Thyroid gland (tissue), 4 donors: ENCODE measurements at regions not wholly inside any gene's neighbourhood (a gene's known extent, or its start where the extent isn't known, plus 50 kb on each side); places are given as distances from the start of the nearest gene placed in this dataset.

Experiments used
- DNase-seq, 2 donors: peaks; one replicate each; pipeline ENCODE4 v3.0.0-alpha.2; 2019
- H3K27ac ChIP-seq, 3 donors: fragments of 200-600 bp; sonication (generic); 1 replicate in 2 of 3; 2 replicates in 1 of 3; pipeline ENCODE4 v1.5.1; 2016 to 2019; ENCODE audit warnings: mild to moderate bottlenecking in 1 of 3, moderate library complexity in 1 of 3
- H3K27me3 ChIP-seq: fragments of 200-600 bp; sonication (generic); one replicate; pipeline ENCODE4 v1.5.1; 2019
- H3K36me3 ChIP-seq, 2 donors: fragments of 200-600 bp; sonication (generic); one replicate each; pipeline ENCODE4 v1.5.1; 2016 to 2019
- H3K4me1 ChIP-seq, 2 donors: fragments of 200-600 bp; sonication (generic); one replicate each; pipeline ENCODE4 v1.5.1; 2017 to 2019
- H3K4me3 ChIP-seq, 3 donors: fragments of 200-600 bp; sonication (generic); replicated peaks in 1 of 3; 1 replicate in 2 of 3; 2 replicates in 1 of 3; pipeline ENCODE4 v1.5.1; 2016; ENCODE audit warnings: mild to moderate bottlenecking in 1 of 3
- H3K9me3 ChIP-seq: fragments of 200-600 bp; sonication (generic); one replicate; pipeline ENCODE4 v1.5.1; 2017
- POLR2A ChIP-seq, 2 donors: fragments of 450-650 bp; IDR thresholded peaks; one replicate each; pipeline ENCODE4 v1.6.1; 2017; ENCODE audit warnings: antibody characterized with exemption in 2 of 2, mild to moderate bottlenecking in 2 of 2, moderate library complexity in 1 of 2
- WGBS, 2 donors: methylation state at CpG; one replicate each; pipeline ENCODE4 v1.1.5; 2017; 5-methylcytosine and 5-hydroxymethylcytosine counted together
- intact Hi-C: fragments of 100-400 bp; cut with DNase I; formaldehyde crosslinking; loops from one replicate; pipeline ENCODE4 v1.15.1; 2023
- TF ChIP-seq, protein P1 (sequence below), 6 experiments: fragments of 200-600 bp in 3 of 6; fragments of 450-650 bp in 3 of 6; sonication (generic) in 3 of 6; IDR thresholded peaks; one replicate each; pipeline ENCODE4 v1.5.1; 2016 to 2019; ENCODE audit warnings: antibody characterized with exemption in 6 of 6, mild to moderate bottlenecking in 2 of 6, inconsistent platforms in 1 of 6, moderate library complexity in 1 of 6

DNA sequence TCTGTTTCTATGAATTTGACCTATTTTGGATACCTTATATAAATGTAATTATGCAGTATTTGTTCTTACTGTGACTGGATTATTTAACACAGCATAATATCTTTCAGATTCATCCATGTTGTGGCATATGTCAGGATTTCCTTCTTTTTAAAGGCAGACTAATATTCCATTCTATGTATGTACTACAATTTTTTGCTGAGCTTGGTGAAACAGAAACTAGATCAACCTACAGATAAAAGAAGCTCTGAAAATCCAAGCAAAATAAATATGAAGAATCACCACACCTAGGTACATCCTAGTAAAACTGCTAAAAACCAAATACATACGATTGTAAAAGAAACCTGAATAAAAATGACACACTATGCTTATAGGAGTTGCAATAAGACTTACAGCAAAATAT, 300.5 kb downstream of the HTR7 start:
- H3K27me3 ChIP-seq = no peaks in the 10 kb centered on the region
- H3K27ac ChIP-seq = no peak overlapping the region
- H3K9me3 ChIP-seq = no peaks in the 10 kb centered on the region
- DNase-seq = no peak
- H3K4me1 ChIP-seq = no peaks in the 10 kb centered on the region
- intact Hi-C loops = no loop called here
- no peak overlapping the region for H3K4me3 ChIP-seq
- TF ChIP-seq, protein P1, sequence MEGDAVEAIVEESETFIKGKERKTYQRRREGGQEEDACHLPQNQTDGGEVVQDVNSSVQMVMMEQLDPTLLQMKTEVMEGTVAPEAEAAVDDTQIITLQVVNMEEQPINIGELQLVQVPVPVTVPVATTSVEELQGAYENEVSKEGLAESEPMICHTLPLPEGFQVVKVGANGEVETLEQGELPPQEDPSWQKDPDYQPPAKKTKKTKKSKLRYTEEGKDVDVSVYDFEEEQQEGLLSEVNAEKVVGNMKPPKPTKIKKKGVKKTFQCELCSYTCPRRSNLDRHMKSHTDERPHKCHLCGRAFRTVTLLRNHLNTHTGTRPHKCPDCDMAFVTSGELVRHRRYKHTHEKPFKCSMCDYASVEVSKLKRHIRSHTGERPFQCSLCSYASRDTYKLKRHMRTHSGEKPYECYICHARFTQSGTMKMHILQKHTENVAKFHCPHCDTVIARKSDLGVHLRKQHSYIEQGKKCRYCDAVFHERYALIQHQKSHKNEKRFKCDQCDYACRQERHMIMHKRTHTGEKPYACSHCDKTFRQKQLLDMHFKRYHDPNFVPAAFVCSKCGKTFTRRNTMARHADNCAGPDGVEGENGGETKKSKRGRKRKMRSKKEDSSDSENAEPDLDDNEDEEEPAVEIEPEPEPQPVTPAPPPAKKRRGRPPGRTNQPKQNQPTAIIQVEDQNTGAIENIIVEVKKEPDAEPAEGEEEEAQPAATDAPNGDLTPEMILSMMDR (IDR thresholded peaks at IDR 0.05) = no peak
- TF ChIP-seq POLR2A (IDR thresholded peaks at IDR 0.05) = no peak
- H3K36me3 ChIP-seq = no peaks in the 10 kb centered on the region
- WGBS, 2 donors = 99 to 100% methylated on average over 1 of the region's 1 CpG

DNA sequence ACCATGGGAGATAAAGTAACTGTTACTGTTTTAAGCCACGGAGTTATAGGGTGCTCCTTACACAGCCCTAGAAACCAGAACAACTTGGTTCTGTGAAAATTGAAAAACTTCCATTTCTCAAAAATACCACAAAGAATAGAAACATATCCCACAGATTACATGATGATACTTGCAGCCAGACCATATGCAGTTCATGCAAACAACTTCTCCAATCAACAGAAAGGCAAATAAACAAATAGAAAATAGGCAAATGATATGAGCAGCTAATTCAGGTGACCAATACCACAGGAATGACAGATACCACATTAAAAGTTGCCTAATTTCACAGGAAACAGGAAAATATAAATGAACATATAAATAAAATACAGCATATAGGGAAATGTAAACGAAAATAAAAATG, 297.5 kb downstream of the HTR7 start:
- Histone ChIP-seq H3K27me3 (no peaks in the 10 kb centered on the region), H3K36me3 (no peaks in the 10 kb centered on the region), H3K4me1 (no peaks in the 10 kb centered on the region), H3K4me3 (no peak overlapping the region), H3K9me3 (no peaks in the 10 kb centered on the region), H3K27ac (no peak overlapping the region)
- TF ChIP-seq, protein P1 (IDR thresholded peaks at IDR 0.05) = no peak
- no peak for TF ChIP-seq POLR2A (IDR thresholded peaks at IDR 0.05)
- DNase-seq = no peak
- 67 to 70% methylated on average over 2 of the region's 2 CpGs for WGBS, 2 donors
- intact Hi-C loops = no loop called here

DNA sequence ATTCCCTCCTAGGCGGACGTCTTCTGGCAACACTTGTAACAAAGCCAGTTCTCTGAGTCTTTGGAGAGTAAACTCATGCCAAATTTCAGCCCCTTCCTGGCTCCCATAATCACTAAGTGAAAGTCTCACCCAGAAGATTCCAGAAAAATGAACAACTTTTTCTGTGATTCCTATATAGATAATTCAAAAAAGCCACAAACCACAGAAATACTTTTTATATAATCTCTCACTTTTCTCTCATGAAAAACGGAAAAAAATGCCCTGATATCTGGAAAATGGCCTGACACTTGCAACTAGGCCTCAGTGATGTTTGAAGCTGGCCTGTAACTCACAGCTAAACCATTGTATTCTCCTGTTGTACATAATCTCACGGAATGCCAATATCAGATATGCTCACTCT, 296.2 kb downstream of the HTR7 start:
- TF ChIP-seq, protein P1 (IDR thresholded peaks at IDR 0.05) = no peak
- no peak for TF ChIP-seq POLR2A (IDR thresholded peaks at IDR 0.05)
- Histone ChIP-seq H3K27ac (no peak overlapping the region), H3K4me3 (no peak overlapping the region), H3K27me3 (no peaks in the 10 kb centered on the region), H3K4me1 (no peaks in the 10 kb centered on the region), H3K9me3 (no peaks in the 10 kb centered on the region), H3K36me3 (no peaks in the 10 kb centered on the region)
- no peak for DNase-seq
- intact Hi-C loops = no loop called here
- WGBS, 2 donors = 59 to 65% methylated on average over 4 of the region's 4 CpGs

DNA sequence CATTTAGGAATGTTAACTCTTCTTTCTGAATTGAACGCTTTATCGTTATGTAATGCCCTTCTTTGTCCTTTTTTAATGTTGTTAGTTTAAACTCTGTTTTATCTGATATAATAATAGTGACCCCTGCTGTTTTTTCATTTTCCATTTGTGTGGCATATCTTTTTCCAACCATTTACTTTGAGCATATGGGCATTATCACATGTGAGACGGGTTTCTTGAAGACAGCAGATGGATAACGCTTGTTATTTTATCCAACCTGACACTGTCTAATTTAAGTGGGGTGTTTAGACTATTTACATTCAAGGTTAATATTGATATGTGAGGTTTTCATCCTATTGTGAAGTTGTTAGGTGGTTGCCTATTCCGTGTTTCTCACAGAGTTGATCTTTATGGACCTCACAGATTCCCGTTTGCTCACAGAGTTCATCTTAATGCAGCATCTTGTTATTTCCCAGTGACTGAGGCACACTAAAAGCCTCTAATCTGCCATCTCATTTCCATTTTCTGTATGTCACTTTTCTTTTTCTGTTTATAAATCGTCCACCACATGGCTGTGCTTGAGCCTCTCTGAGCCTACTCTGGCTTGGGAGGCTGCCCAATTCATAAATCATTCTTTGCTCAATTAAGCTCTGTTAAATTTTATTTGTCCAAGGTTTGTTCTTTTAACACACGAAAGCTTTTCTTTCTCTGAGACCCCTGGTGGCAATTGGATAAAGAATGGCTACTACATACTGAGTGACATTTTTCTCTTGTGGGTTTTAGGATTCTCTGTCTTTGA, 286.2 kb downstream of the HTR7 start:
- 83 to 87% methylated on average over 8 of the region's 8 CpGs for WGBS, 2 donors
- intact Hi-C loops = no loop called here
- Histone ChIP-seq H3K4me1 (no peaks in the 10 kb centered on the region), H3K9me3 (no peaks in the 10 kb centered on the region), H3K27me3 (no peaks in the 10 kb centered on the region), H3K27ac (no peak overlapping the region), H3K36me3 (no peaks in the 10 kb centered on the region), H3K4me3 (no peak overlapping the region)
- no peak for DNase-seq
- TF ChIP-seq, protein P1 (IDR thresholded peaks at IDR 0.05) = no peak
- no peak for TF ChIP-seq POLR2A (IDR thresholded peaks at IDR 0.05)

DNA sequence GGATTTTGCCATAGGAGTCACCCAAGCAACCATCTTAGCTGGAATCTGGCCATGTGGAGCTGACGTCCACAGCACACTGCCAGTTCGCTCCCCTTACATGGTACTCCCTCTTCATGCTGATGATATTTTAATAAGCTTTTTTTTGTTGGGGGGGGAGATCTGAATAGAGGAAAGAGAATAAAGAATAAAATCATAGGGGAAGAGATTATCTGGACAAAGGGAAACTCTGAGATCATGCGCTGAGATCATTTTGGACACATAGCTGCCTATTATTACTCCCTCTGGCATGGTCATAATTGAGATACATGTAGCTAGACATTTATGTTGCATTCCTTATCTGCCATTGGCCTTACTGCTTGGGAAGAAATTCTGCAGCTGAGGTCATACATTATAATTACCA, 282.7 kb downstream of the HTR7 start:
- no peaks in the 10 kb centered on the region for H3K27me3 ChIP-seq
- H3K4me1 ChIP-seq = no peaks in the 10 kb centered on the region
- WGBS, 2 donors = 70 to 76% methylated on average over 3 of the region's 3 CpGs
- H3K27ac ChIP-seq = no peak overlapping the region
- H3K36me3 ChIP-seq = no peaks in the 10 kb centered on the region
- TF ChIP-seq, protein P1 (IDR thresholded peaks at IDR 0.05) = no peak
- no peak for TF ChIP-seq POLR2A (IDR thresholded peaks at IDR 0.05)
- H3K9me3 ChIP-seq = no peaks in the 10 kb centered on the region
- no peak overlapping the region for H3K4me3 ChIP-seq
- intact Hi-C loops = no loop called here
- no peak for DNase-seq
